ENCODE measurements at regions not wholly inside any gene's neighbourhood (a gene's known extent, or its start where the extent isn't known, plus 50 kb on each side); places are given as distances from the start of the nearest gene placed in this dataset.
"Not testable (repeated sequence)": the region's sequence is repeated elsewhere in the genome, so short reads cannot be mapped to it uniquely, and the experiment has no call there.

DNA sequence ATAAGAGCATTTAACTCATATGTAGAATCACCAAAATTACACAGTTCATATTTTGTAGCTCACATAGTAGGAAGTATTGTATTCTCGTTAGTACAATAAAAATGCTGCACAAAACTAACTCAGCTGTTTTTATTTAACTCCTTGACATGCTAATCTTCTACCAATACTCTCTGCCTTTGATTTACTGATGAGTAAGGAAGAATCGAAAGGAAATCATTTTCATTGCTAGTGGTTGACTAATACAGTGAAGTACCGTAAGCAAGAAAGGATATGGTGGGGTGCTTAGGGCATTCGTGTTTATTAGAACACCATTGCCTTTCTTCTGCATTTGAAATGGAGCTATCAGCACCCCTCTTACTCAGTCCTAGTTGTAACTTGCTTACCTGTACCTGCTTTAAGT lies 1239.1 kb upstream of the TENM3 start:
- no peak for DNase-seq

DNA sequence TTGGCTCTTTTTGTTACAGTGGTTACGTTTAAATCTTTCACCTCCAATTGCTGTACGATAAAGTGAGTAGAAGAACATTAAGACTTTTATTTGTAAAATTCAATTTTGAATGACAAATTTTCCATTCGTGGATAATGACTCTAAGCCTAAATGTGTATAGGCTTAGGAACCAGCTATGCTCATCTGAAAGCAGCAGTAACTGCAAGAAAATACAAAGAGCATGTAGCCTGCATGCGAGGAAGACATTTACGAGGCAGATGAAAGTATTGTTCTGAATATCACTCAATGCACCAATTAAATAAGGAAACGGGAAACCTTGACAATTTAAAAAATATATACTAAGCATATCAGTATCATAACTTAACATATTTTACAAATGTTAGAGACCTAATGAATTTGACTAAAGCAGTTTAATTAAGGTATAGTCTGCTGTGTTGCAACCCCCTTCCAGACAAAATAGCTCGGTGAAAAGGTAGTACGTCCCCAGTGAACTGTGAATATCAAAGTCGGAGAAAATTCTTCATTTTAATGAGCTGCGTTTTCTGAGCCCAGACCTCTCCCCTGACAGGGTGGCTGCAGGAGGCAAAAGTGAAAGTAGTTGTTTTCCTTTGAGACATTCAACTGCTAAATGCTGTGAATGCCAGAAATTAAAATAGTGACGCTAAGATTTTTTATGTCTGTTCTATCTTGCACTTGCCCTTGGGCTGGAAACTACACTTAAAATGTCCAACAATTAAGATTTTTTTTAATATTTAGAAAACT lies 1236.5 kb upstream of the TENM3 start:
- DNase-seq, result no peak

DNA sequence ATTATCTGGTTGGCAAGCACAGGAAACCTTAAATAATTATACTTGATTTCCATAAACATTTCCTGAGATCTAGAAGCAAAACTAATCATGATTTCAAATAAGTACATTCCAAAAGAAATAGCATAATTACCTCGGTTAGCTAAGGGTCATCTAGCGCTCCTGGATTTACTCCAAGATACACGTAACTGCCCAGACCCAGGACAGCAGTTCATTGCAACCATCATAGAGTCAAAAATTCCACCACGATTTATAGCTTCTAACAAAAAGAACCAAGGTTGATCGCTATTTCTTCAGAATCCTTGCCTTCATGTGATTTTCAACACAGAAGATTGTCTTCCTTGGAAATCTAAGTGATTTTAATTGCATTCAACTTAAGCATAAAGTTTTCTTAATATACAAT lies 1235.5 kb upstream of the TENM3 start:
- no peak for DNase-seq

- DNase-seq, result no peak
These were observed 1235.0 kb upstream of the TENM3 start for GRCh38 chr4:181008164-181008563.

DNA sequence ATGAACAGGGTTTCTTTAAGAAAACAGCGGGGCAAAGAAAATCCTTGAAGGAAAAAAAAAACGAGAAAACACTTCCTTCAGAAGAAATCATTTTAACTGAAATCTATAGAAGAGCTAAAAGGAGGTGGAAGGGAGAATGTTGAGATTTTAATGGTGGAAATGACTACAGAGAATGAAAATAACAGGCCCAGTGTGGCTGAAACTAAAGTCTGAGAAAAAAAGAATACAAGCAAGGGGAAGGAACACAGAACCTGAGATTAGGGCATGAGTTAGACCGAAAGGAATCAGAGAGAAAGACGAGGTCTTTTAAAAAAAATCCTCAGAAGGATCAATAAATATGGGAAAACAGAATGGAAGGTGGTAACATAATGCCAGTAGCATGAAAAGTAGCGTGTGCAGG lies 1230.0 kb upstream of the TENM3 start:
- no peak for DNase-seq

GRCh38 chr4:181017038-181017437 lies 1226.2 kb upstream of the TENM3 start:
- no peak for DNase-seq

DNA sequence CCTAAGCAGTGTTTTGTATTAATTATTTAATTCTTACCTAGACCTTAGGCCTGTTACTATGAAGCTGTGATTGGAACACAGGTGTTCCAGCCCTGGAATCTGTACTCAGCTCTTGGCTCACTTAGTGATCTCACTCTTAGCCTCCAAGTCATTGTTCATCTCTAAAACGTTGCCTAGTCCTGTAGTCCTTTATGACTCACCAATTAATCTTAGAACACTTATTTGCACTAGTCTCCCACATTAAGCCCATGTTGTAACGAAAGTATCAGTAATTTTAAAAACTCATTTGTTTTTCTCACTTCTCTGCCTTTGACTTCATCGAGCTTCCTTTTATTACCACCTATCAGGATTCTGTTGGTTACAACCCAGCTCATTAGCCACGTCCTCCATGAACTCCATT lies 1224.7 kb upstream of the TENM3 start:
- DNase-seq, result no peak

DNA sequence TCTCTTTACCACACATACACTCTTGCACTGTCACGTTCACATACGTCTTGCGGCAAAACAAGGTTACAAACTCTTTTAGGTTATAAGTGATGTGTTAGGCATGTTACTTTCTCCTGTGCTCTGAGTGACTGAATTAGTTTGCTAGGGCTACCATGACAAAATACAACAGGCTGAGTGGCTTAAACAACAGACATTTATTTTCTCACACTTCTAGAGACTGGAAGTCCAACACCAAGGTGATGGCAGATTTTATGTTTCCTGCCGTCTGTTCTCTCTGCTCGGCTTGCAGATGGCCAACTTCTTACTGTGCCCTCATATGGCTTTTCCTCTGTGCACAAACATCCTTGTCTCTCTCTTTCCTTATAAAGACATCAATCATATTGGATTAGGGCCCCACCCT lies 1224.3 kb upstream of the TENM3 start:
- DNase-seq, result no peak

DNA sequence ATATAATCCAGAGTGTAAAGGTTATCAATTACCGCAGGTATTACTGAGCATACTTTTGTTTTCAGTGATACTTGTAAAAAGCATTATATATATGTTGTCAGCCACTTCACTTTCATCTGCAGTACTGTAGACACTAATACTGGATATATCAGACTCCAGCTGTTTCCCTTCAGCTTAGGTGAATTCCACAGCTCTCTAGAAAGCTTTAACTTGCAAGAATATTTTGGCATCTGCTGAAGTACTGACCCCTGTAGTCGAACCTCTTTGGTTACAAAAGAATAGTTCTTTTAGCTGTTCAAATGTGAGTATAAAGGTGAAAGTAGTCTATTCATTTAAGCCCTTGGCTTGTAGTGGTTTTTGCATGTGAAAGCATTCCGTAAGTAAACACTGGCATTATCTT lies 1222.7 kb upstream of the TENM3 start:
- DNase-seq, result no peak

DNA sequence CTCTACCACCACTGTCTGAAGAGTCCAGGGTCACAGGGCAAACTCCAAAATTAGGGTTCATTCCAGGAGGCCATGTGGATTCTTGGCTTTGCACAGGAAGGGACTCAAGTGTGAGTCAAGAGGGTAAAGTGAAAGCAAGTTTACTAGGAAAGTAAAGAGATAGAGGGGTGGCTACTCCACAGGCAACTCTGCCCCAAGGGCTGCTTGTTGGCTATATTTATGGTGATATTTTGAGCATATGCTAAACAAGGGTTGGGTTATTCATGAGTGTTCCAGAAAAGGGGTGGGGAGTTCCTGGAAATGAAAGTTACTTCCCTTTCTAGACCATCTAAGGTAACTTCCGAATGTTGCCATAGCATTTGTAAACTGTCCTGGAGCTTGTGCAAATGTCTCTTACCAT lies 1222.0 kb upstream of the TENM3 start:
- DNase-seq, result no peak

DNA sequence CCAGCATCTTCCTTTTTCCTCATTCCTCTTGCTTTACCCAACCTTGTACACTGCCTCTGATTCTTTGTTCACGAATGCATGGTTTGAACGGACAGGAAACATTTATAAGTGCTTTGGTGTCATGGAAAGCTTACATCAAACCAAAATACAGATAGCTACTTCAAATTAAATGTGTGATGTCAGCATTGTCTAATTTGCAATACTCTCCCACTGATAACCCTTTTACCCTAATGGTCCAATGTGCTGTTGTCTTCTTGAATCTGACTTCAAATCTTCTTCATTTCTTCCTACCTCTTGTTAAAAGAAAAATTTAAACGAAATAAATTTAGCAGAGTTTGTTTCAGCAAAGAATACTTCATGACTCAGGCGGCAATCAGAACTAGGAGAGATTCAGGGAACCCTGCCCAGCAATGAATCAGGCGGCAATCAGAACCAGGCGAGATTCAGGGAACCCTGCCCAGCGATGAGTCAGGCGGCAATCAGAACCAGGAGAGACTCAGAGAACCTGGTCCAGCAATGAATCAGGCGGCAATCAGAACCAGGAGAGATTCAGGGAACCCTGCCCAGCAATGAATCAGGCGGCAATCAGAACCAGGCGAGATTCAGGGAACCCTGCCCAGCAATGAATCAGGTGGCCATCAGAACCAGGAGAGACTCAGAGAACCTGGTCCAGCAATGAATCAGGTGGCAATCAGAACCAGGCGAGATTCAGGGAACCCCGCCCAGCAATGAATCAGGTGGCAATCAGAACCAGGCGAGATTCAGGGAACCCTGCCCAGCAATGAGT lies 1212.9 kb upstream of the TENM3 start:
- DNase-seq, result not testable (repeated sequence)

GRCh38 chr4:181030961-181031360 lies 1212.2 kb upstream of the TENM3 start:
- DNase-seq, result no peak

- no peak for DNase-seq
These were observed 1199.7 kb upstream of the TENM3 start for GRCh38 chr4:181043486-181043885.

DNA sequence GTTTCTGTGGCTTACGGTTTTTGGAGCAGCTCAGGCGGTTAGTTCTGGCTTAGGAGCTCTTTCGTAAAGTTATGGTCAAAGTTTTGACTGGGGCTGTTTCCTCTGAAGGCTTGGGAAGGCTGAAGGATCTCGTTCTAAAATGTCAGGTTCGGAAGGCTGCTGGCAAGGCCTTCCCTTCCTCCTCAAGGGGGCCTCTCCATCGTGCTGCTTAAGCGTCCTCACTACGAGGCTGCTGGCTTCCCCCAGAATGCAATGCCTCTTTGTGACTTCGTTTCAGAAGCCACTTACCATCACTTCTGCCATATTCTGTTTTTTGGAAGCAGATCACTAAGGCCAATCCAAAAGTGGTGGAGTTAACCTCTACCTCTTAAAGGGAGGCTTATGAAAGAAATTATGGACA lies 1196.4 kb upstream of the TENM3 start:
- no peak for DNase-seq

DNA sequence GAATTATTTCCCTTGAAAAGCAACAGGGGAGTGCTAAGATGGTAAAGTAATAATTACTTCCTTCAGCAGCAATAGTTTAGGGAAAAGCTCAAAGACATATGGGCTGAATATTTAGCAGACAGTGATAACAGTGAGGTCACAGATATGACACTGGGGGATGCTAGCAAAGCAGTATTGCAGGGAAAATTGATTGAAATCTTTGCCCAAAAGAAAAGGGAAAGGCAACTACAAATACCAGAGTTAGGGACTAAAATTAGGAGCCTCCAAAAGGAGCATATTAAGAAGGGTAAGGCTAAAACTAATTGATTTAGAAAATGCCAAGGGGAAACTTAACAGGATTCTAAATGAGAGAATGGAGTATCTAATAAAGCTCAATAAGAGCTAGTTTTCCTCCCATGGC lies 1191.3 kb upstream of the TENM3 start:
- no peak for DNase-seq

- DNase-seq, result no peak
These were observed 1181.4 kb upstream of the TENM3 start for GRCh38 chr4:181061787-181062186.

DNA sequence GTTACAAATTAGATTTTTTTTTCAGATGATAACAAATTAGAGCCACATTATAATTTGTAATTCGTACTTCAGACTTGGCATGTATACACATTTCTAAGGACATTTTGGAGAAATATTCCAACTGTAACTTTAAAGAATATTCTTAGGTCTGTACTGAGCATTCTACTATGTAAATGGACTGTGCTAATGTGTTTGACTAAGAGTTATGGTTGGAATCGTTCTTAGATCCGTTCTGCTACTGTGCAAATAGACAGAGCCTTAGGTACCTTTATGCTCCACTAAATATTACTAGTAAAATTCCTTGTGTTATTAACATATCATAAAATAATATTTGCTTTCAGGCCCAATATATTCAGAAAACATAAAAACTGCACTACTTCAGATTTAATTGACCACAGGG lies 1180.0 kb upstream of the TENM3 start:
- no peak for DNase-seq

DNA sequence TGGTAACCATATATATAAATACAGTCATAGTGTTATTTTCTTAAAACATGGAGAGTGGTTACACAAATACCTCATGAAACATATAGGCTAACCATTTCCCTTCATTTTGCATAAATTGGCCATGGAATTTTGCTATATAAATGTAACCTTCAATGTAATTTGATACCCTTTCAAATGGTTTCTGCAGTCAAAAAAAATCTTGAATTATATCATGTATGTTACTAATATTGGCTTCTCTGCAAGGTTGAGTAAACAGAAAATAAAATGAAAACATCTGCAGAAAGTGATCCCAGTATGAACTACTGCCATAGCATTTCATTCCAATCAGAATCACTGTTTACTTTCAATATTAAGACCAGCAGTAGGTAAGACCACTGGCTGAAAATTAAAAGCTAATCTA lies 1165.9 kb upstream of the TENM3 start:
- no peak for DNase-seq

GRCh38 chr4:181078196-181078595 lies 1165.0 kb upstream of the TENM3 start:
- DNase-seq, result no peak

- DNase-seq, result no peak
These were observed 1159.3 kb upstream of the TENM3 start for GRCh38 chr4:181083757-181084361.

DNA sequence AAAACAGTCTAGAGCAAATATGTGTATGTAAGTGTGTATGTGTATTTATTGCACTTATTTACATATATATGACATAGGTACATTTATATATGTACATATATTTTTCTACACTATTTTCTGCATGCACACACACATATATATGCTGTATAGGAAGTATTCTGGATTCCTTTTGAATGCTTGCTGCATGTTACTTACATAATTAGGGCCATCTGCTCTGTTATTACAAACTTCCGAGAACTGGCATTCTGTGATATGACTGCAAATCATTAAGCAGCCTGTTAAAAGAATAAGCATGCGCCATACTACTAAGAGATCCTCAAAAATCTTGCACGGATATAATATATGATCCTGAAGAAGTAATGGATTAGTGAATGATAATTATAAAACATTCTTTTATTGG lies 1157.6 kb upstream of the TENM3 start:
- DNase-seq, result no peak

GRCh38 chr4:181105487-181105886 lies 1137.7 kb upstream of the TENM3 start:
- DNase-seq, result no peak

GRCh38 chr4:181106398-181106797 lies 1136.8 kb upstream of the TENM3 start:
- no peak for DNase-seq

- DNase-seq, result no peak
These were observed 1135.0 kb upstream of the TENM3 start for GRCh38 chr4:181108237-181108636.

Data from activated CD4-positive, alpha-beta T cell treated with anti-CD3 and anti-CD28 coated beads, Interleukin-2, amount 50 U/mL, for 48 hours (primary cell).